GM18951 (cell line): ENCODE measurements at regions not wholly inside any gene's neighbourhood (a gene's known extent, or its start where the extent isn't known, plus 50 kb on each side); places are given as distances from the start of the nearest gene placed in this dataset.

Experiments used
- POLR2A ChIP-seq: IDR thresholded peaks from 4 replicates; pipeline ENCODE4 v1.6.1; 2011; ENCODE audit warnings: mild to moderate bottlenecking; ENCODE audit not compliant: insufficient read length, insufficient read depth; ENCODE audit errors: extremely low read depth
- in situ Hi-C: fragments of 300-500 bp; cut with MboI; formaldehyde crosslinking; loops from one replicate; pipeline ENCODE4 v1.12.0; 2022; ENCODE audit warnings: low sequenced_read_pairs, mixed read lengths, inconsistent platforms; ENCODE audit not compliant: unreplicated experiment

GRCh38 chr2:192886636-192887035 is 691.9 kb upstream of the TMEFF2 start:
- in situ Hi-C loops, result no loop called here
- TF ChIP-seq POLR2A, result no peak

- TF ChIP-seq POLR2A, result no peak
- in situ Hi-C loops, result no loop called here
Measured at GRCh38 chr2:192885569-192886160, 690.9 kb upstream of the TMEFF2 start.

GRCh38 chr2:192877159-192877558 is 682.4 kb upstream of the TMEFF2 start:
- TF ChIP-seq POLR2A, result no peak
- in situ Hi-C loops, result no loop called here

- TF ChIP-seq POLR2A, result no peak
- in situ Hi-C loops, result no loop called here
Measured at GRCh38 chr2:192876698-192877097, 682.0 kb upstream of the TMEFF2 start.

GRCh38 chr2:192854706-192855105 is 660.0 kb upstream of the TMEFF2 start:
- TF ChIP-seq POLR2A, result no peak
- in situ Hi-C loops, result no loop called here

- in situ Hi-C loops, result no loop called here
- TF ChIP-seq POLR2A, result no peak
Measured at GRCh38 chr2:192854031-192854430, 659.3 kb upstream of the TMEFF2 start.

- TF ChIP-seq POLR2A, result no peak
- in situ Hi-C loops, result no loop called here
Measured at GRCh38 chr2:192828947-192829346, 634.2 kb upstream of the TMEFF2 start.

- in situ Hi-C loops, result no loop called here
- no peak for TF ChIP-seq POLR2A
Measured at GRCh38 chr2:192828175-192828574, 633.4 kb upstream of the TMEFF2 start.

- no peak for TF ChIP-seq POLR2A
- in situ Hi-C loops, result no loop called here
Measured at GRCh38 chr2:192827735-192828134, 633.0 kb upstream of the TMEFF2 start.

- TF ChIP-seq POLR2A, result no peak
- in situ Hi-C loops, result no loop called here
Measured at GRCh38 chr2:192814376-192814775, 619.6 kb upstream of the TMEFF2 start.

GRCh38 chr2:192813341-192813740 is 618.6 kb upstream of the TMEFF2 start:
- in situ Hi-C loops, result no loop called here

GRCh38 chr2:192809173-192809572 is 614.4 kb upstream of the TMEFF2 start:
- TF ChIP-seq POLR2A, result no peak
- in situ Hi-C loops, result no loop called here

More at GRCh38 chr2:192813341-192813740, 618.6 kb upstream of the TMEFF2 start:
- no peak for TF ChIP-seq POLR2A

GRCh38 chr2:192783643-192784042 is 588.9 kb upstream of the TMEFF2 start:
- in situ Hi-C loops, result no loop called here
- TF ChIP-seq POLR2A, result no peak

GRCh38 chr2:192775459-192776262 is 580.9 kb upstream of the TMEFF2 start:
- no peak for TF ChIP-seq POLR2A
- in situ Hi-C loops, result no loop called here
